KBM-7 (cell line): ENCODE measurements at regions not wholly inside any gene's neighbourhood (a gene's known extent, or its start where the extent isn't known, plus 50 kb on each side); places are given as distances from the start of the nearest gene placed in this dataset.
"Not testable (repeated sequence)": the region's sequence is repeated elsewhere in the genome, so short reads cannot be mapped to it uniquely, and the experiment has no call there.

Experiments
- DNase-seq: peaks from one replicate; pipeline ENCODE4 v3.0.0-alpha.2; 2015
- in situ Hi-C: fragments of 300-500 bp; cut with MboI; formaldehyde crosslinking; loops from 2 replicates; pipeline ENCODE4 v1.14.3; 2020; ENCODE audit warnings: low sequenced_read_pairs, low pct_unique_long_range_greater_than_20kb, mixed read lengths

- in situ Hi-C loops, result no loop called here
- no peak for DNase-seq
These were observed 426.3 kb upstream of the FAM174A start for GRCh38 chr5:100108883-100109282.

GRCh38 chr5:100103592-100104119 is 431.5 kb upstream of the FAM174A start:
- DNase-seq, in situ Hi-C loops: not testable (repeated sequence)

- DNase-seq, in situ Hi-C loops: not testable (repeated sequence)
These were observed 433.7 kb upstream of the FAM174A start for GRCh38 chr5:100101466-100101865.

- DNase-seq, in situ Hi-C loops: not testable (repeated sequence)
These were observed 438.8 kb upstream of the FAM174A start for GRCh38 chr5:100096328-100096727.

GRCh38 chr5:100080703-100081102 is 454.5 kb upstream of the FAM174A start:
- DNase-seq, in situ Hi-C loops: not testable (repeated sequence)

- in situ Hi-C loops, result not testable (repeated sequence)
These were observed 456.0 kb upstream of the FAM174A start for GRCh38 chr5:100079163-100079562.

GRCh38 chr5:100066020-100066419 is 469.2 kb upstream of the FAM174A start:
- DNase-seq, in situ Hi-C loops: not testable (repeated sequence)

More at GRCh38 chr5:100079163-100079562, 456.0 kb upstream of the FAM174A start:
- DNase-seq, result not testable (repeated sequence)

GRCh38 chr5:100043475-100043874 is 491.7 kb upstream of the FAM174A start:
- in situ Hi-C loops, result no loop called here
- DNase-seq, result no peak

- DNase-seq, result no peak
- in situ Hi-C loops, result no loop called here
These were observed 508.6 kb upstream of the FAM174A start for GRCh38 chr5:100026606-100027005.

- no peak for DNase-seq
- in situ Hi-C loops, result no loop called here
These were observed 511.6 kb upstream of the FAM174A start for GRCh38 chr5:100023536-100023935.

GRCh38 chr5:100017520-100018262 is 517.5 kb upstream of the FAM174A start:
- in situ Hi-C loops, result no loop called here
- no peak for DNase-seq

GRCh38 chr5:100013305-100013704 is 521.9 kb upstream of the FAM174A start:
- in situ Hi-C loops, DNase-seq: not testable (repeated sequence)

- DNase-seq, in situ Hi-C loops: not testable (repeated sequence)
These were observed 524.0 kb upstream of the FAM174A start for GRCh38 chr5:100011160-100011559.

GRCh38 chr5:100004969-100005368 is 530.2 kb upstream of the FAM174A start:
- DNase-seq, result no peak

GRCh38 chr5:99998319-99998718 is 536.9 kb upstream of the FAM174A start:
- no peak for DNase-seq
- in situ Hi-C loops, result no loop called here

More at GRCh38 chr5:100004969-100005368, 530.2 kb upstream of the FAM174A start:
- in situ Hi-C loops, result no loop called here

GRCh38 chr5:99995407-99995806 is 539.8 kb upstream of the FAM174A start:
- no peak for DNase-seq
- in situ Hi-C loops, result no loop called here

- in situ Hi-C loops, result no loop called here
- no peak for DNase-seq
These were observed 561.4 kb upstream of the FAM174A start for GRCh38 chr5:99973779-99974178.

GRCh38 chr5:99955962-99956361 is 579.2 kb upstream of the FAM174A start:
- no peak for DNase-seq
- in situ Hi-C loops, result no loop called here

GRCh38 chr5:99955006-99955405 is 580.2 kb upstream of the FAM174A start:
- DNase-seq, result no peak

GRCh38 chr5:99949969-99950524 is 585.1 kb upstream of the FAM174A start:
- DNase-seq, result no peak
- in situ Hi-C loops, result no loop called here

More at GRCh38 chr5:99955006-99955405, 580.2 kb upstream of the FAM174A start:
- in situ Hi-C loops, result no loop called here
